C4-2B (cell line): ENCODE measurements at regions not wholly inside any gene's neighbourhood (a gene's known extent, or its start where the extent isn't known, plus 50 kb on each side); places are given as distances from the start of the nearest gene placed in this dataset.

Source experiments
- CTCF ChIP-seq: fragments of 450-650 bp; conservative IDR thresholded peaks from 2 replicates; pipeline ENCODE4 v1.5.1; 2017; ENCODE audit warnings: mild to moderate bottlenecking
- ZFX ChIP-seq: fragments of 450-650 bp; IDR thresholded peaks from 2 replicates; pipeline ENCODE4 v1.6.1; 2017

- TF ChIP-seq CTCF, result no peak
- TF ChIP-seq ZFX, result no peak
Measured at GRCh38 chr2:134078354-134078753, 175.5 kb upstream of the MGAT5 start.
